Spleen (tissue), 7 donors: ENCODE measurements at regions not wholly inside any gene's neighbourhood (a gene's known extent, or its start where the extent isn't known, plus 50 kb on each side); places are given as distances from the start of the nearest gene placed in this dataset.
"Not testable (repeated sequence)": the region's sequence is repeated elsewhere in the genome, so short reads cannot be mapped to it uniquely, and the experiment has no call there.

Experiments
- CTCF ChIP-seq, 11 experiments: fragments of 200-600 bp in 7 of 11; fragments of 450-650 bp in 4 of 11; sonication (generic) in 4 of 11; IDR thresholded peaks in 8 of 11; conservative IDR thresholded peaks in 3 of 11; 1 replicate in 7 of 11; 2 replicates in 4 of 11; pipeline versions ENCODE4 v1.4.0 to v1.8.0; 2016 to 2021; ENCODE audit warnings: antibody characterized with exemption in 11 of 11, inconsistent platforms in 4 of 11, mild to moderate bottlenecking in 1 of 11
- POLR2A ChIP-seq, 3 donors: fragments of 450-650 bp; IDR thresholded peaks; one replicate each; pipeline ENCODE4 v1.5.1; 2017; ENCODE audit warnings: antibody characterized with exemption in 3 of 3, mild to moderate bottlenecking in 1 of 3
- POLR2AphosphoS5 ChIP-seq, 3 donors: sonication (generic); formaldehyde crosslinking; IDR thresholded peaks; one replicate each; pipeline ENCODE4 v1.5.1; 2017; ENCODE audit warnings: antibody characterized with exemption in 3 of 3
- donor health status: DM: no; HTN: no; CAD: no; lungs with moderate emphysema.
- donor health status: DM: no; HTN: no; CAD: no.
- donor health status: DM: no; HTN: no; CAD: no.

DNA sequence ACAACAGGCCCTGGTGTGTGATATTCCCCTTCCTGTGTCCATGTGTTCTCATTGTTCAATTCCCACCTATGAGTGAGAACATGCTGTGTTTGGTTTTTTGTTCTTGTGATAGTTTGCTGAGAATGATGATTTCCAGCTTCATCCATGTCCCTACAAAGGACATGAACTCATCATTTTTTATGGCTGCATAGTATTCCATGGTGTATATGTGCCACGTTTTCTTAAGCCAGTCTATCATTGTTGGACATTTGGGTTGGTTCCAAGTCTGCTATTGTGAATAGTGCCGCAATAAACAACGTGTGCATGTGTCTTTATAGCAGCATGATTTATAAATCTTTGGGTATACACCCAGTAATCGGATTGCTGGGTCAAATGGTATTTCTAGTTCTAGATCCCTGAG lies 72.6 kb upstream of the NHSL2 start:
- not testable (repeated sequence) for TF ChIP-seq CTCF (IDR thresholded peaks at IDR 0.05 in 8 of 11, conservative IDR thresholded peaks at IDR 0.05 in 3 of 11); POLR2AphosphoS5 (IDR thresholded peaks at IDR 0.05); POLR2A (IDR thresholded peaks at IDR 0.05)
